A549 (cell line): ENCODE measurements at regions not wholly inside any gene's neighbourhood (a gene's known extent, or its start where the extent isn't known, plus 50 kb on each side); places are given as distances from the start of the nearest gene placed in this dataset.
A peak's percentile ranks its signal among the peaks of the same experiment; 100 is the strongest.

ENCODE experiments used
- ATAC-seq, 2 experiments: fragments of 200-7000 bp in 1 of 2; fragments of >200 bp in 1 of 2; cut with Nextera tagmentation in 1 of 2; cut with Tn5 transposase in 1 of 2; 3 replicates each; pipeline versions ENCODE4 v1.8.0 to v1.9.1; 2018 to 2020; ENCODE audit warnings: mild to moderate bottlenecking in 1 of 2, moderate library complexity in 1 of 2
- CTCF ChIA-PET: fragments of 300-600 bp; sonication (Branson Sonifier 250); formaldehyde crosslinking; extraction: SDS; loops from one replicate; lab custom pipeline; 2021; ENCODE audit warnings: antibody characterized with exemption, inconsistent platforms; lab: Yijun Ruan, JAX
- POLR2A ChIA-PET: fragments of 350-600 bp; formaldehyde crosslinking; extraction: SDS; loops from one replicate; lab custom pipeline; 2021; ENCODE audit warnings: antibody characterized with exemption, inconsistent platforms; lab: Yijun Ruan, JAX
- DNase-seq, 2 experiments: peaks; one replicate each; pipeline versions ENCODE4 v3.0.0 to v3.0.0-alpha.2; 2011 to 2016; ENCODE audit warnings: low read depth in 1 of 2, low spot score in 1 of 2
- FAIRE-seq: peaks from 2 replicates; lab custom pipeline; 2011; peaks lifted over from hg19 to GRCh38; lab: Jason Lieb, UNC
- H3K27ac ChIP-seq, 2 experiments: fragments of >200 bp; sonication (Bioruptor Twin); formaldehyde crosslinking; 3 replicates each; pipeline ENCODE4 v1.5.1; 2016 to 2017
- H3K4me1 ChIP-seq: fragments of >200 bp; sonication (Bioruptor Twin); formaldehyde crosslinking; 3 replicates; pipeline ENCODE4 v1.6.1; 2016
- H3K4me2 ChIP-seq: fragments of >200 bp; sonication (Bioruptor Twin); formaldehyde crosslinking; 3 replicates; pipeline ENCODE4 v1.6.1; 2016
- H3K4me3 ChIP-seq: fragments of >200 bp; sonication (Bioruptor Twin); formaldehyde crosslinking; 3 replicates; pipeline ENCODE4 v1.5.1; 2016
- H3K9me3 ChIP-seq: fragments of >200 bp; sonication (Bioruptor Twin); formaldehyde crosslinking; 3 replicates; pipeline ENCODE4 v1.6.1; 2016
- CBX2 ChIP-seq: fragments of 200-600 bp; sonication (generic); IDR thresholded peaks from 2 replicates; pipeline ENCODE4 v1.6.1; 2016; ENCODE audit warnings: low read depth, mild to moderate bottlenecking, borderline replicate concordance
- CBX8 ChIP-seq: fragments of 200-600 bp; sonication (generic); IDR thresholded peaks from 2 replicates; pipeline ENCODE4 v1.6.1; 2016
- EHF ChIP-seq: fragments of 250-450 bp; sonication (Bioruptor Pico); IDR thresholded peaks from 2 replicates; pipeline ENCODE4 v1.5.0; 2020; ENCODE audit warnings: mild to moderate bottlenecking
- EP300 ChIP-seq, 2 experiments: fragments of >200 bp; sonication (Bioruptor Twin); formaldehyde crosslinking; IDR thresholded peaks; 2 replicates in 1 of 2; 3 replicates in 1 of 2; pipeline ENCODE4 v1.6.1; 2016 to 2017
- FOSB ChIP-seq: fragments of 250-450 bp; sonication (Bioruptor Pico); IDR thresholded peaks from 2 replicates; pipeline ENCODE4 v1.5.0; 2020; ENCODE audit warnings: mild to moderate bottlenecking, moderate library complexity
- HOXA7 ChIP-seq: fragments of 250-450 bp; sonication (Bioruptor Pico); IDR thresholded peaks from 2 replicates; pipeline ENCODE4 v1.5.0; 2020; ENCODE audit warnings: mild to moderate bottlenecking, moderate library complexity
- HOXB13 ChIP-seq: fragments of 250-450 bp; sonication (Bioruptor Pico); IDR thresholded peaks from 2 replicates; pipeline ENCODE4 v1.5.0; 2020; ENCODE audit warnings: low read depth, mild to moderate bottlenecking, moderate library complexity
- JUNB ChIP-seq: fragments of >200 bp; sonication (Bioruptor Twin); formaldehyde crosslinking; IDR thresholded peaks from 2 replicates; pipeline ENCODE4 v1.6.1; 2016
- KDM1A ChIP-seq: fragments of 200-600 bp; sonication (generic); IDR thresholded peaks from 2 replicates; pipeline ENCODE4 v1.6.1; 2016; ENCODE audit warnings: low read depth, mild to moderate bottlenecking
- KDM5A ChIP-seq: fragments of 200-600 bp; sonication (generic); IDR thresholded peaks from 2 replicates; pipeline ENCODE4 v1.6.1; 2016; ENCODE audit warnings: antibody characterized with exemption, mild to moderate bottlenecking
- POLR2A ChIP-seq: IDR thresholded peaks from 2 replicates; pipeline ENCODE4 v1.6.1; 2012; ENCODE audit warnings: mild to moderate bottlenecking, low read length
- RAD21 ChIP-seq, 2 experiments: fragments of >200 bp in 1 of 2; sonication (Bioruptor Twin) in 1 of 2; formaldehyde crosslinking in 1 of 2; IDR thresholded peaks in 1 of 2; conservative IDR thresholded peaks in 1 of 2; 2 replicates in 1 of 2; 3 replicates in 1 of 2; pipeline ENCODE4 v1.6.1; 2012 to 2018; ENCODE audit warnings: inconsistent platforms in 1 of 2
- SMC3 ChIP-seq: fragments of >200 bp; sonication (Bioruptor Twin); formaldehyde crosslinking; IDR thresholded peaks from 3 replicates; pipeline ENCODE4 v1.6.1; 2018; ENCODE audit warnings: inconsistent platforms
- WGBS: methylation state at CpG from one replicate; pipeline ENCODE4 v1.1.6; 2017; ENCODE audit errors: missing lambda C conversion rate; 5-methylcytosine and 5-hydroxymethylcytosine counted together
- TF ChIP-seq, protein P1 (sequence below): fragments of >200 bp; sonication (Bioruptor Twin); formaldehyde crosslinking; IDR thresholded peaks from 3 replicates; pipeline ENCODE4 v1.5.1; 2016
- TF ChIP-seq, protein P2 (sequence below): fragments of >200 bp; sonication (Bioruptor Twin); formaldehyde crosslinking; IDR thresholded peaks from 3 replicates; pipeline ENCODE4 v1.6.1; 2016
- TF ChIP-seq, protein P3 (sequence below): fragments of >200 bp; sonication (Bioruptor Twin); formaldehyde crosslinking; IDR thresholded peaks from 2 replicates; pipeline ENCODE4 v1.6.1; 2016
- TF ChIP-seq, protein P4 (sequence below): fragments of 200-600 bp; sonication (generic); IDR thresholded peaks from 2 replicates; pipeline ENCODE4 v1.6.1; 2016; ENCODE audit warnings: antibody characterized with exemption, mild to moderate bottlenecking, moderate library complexity

DNA sequence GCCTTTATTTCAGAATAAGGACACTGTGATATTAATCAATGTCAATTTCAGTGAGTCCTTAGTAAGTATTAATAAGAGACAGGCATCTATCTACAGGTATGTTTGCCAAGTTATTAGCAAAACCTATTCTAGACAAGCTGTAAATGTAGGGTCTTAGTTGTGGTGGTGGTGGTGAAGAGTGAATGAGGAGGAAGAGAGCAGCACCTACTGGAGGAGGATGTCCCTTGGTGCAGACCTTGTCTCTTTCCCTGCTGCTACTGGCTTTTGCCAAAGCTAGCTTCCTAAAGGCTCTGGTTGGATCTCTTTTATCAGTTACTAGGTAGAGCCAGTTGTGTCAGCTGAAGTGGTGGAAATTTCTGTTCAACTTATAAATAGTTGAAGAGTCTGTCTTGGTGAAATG is 304.8 kb upstream of the ATP2B1 start:
- ATAC-seq (peak; percentile 47 to 79; a peak in 4 of 6 replicates), FAIRE-seq (no peak), DNase-seq (peak in 1 of 2 experiments; percentile 31)
- no peak overlapping the region for H3K4me3 ChIP-seq
- CTCF ChIA-PET = interaction anchor here (0.6 to 1.1 kb wide), 2 partner anchors 17 to 501 kb away, joined by 3 read pairs; no protein-coding TSS in a partner anchor
- H3K4me2 ChIP-seq = no peak overlapping the region
- no peak overlapping the region for H3K27ac ChIP-seq
- POLR2A ChIA-PET = no interaction called here
- H3K9me3 ChIP-seq = no peaks in the 10 kb centered on the region
- no peaks in the 10 kb centered on the region for H3K4me1 ChIP-seq
- no peak for TF ChIP-seq KDM1A
- peak; percentile 32 to 54; a peak in 3 of 5 replicates for TF ChIP-seq RAD21 (conservative IDR thresholded peaks at IDR 0.05 in 1 of 2, IDR thresholded peaks at IDR 0.05 in 1 of 2)
- TF ChIP-seq CBX8 = no peak

DNA sequence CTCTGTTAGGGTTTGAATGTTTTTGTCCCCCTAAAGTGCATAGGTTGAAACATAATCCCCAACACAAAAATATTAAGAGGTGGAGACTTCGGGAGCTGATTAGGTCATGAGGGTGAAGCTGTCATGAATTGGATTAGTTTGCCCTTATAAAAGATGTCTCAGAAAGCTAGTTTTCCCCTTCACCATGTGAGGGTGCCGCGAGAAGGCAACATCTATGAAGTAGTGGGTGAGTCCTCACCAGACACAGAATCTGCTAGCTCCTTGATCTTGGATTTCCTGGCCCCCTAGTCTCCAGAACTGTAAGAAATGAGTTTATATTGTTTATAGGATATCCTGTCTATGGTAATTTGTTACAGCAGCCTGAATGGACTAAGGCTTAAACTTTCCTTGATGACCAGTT is 301.5 kb upstream of the ATP2B1 start:
- Histone ChIP-seq H3K4me2 (no peak overlapping the region), H3K9me3 (no peaks in the 10 kb centered on the region), H3K4me3 (no peak overlapping the region), H3K4me1 (no peaks in the 10 kb centered on the region), H3K27ac (no peak overlapping the region)
- ChIA-PET POLR2A (no interaction called here), CTCF (interaction anchor here (0.6 to 1.7 kb wide), 8 partner anchors 12 to 948 kb away, joined by 3 to 6 read pairs (median 3); no protein-coding TSS in a partner anchor)
- no peak for TF ChIP-seq POLR2A
- peak; percentile 63 to 66 for TF ChIP-seq RAD21 (conservative IDR thresholded peaks at IDR 0.05 in 1 of 2, IDR thresholded peaks at IDR 0.05 in 1 of 2)
- peak; percentile 58; the same call in 2 of the 3 replicates for TF ChIP-seq SMC3
- TF ChIP-seq, protein P1, sequence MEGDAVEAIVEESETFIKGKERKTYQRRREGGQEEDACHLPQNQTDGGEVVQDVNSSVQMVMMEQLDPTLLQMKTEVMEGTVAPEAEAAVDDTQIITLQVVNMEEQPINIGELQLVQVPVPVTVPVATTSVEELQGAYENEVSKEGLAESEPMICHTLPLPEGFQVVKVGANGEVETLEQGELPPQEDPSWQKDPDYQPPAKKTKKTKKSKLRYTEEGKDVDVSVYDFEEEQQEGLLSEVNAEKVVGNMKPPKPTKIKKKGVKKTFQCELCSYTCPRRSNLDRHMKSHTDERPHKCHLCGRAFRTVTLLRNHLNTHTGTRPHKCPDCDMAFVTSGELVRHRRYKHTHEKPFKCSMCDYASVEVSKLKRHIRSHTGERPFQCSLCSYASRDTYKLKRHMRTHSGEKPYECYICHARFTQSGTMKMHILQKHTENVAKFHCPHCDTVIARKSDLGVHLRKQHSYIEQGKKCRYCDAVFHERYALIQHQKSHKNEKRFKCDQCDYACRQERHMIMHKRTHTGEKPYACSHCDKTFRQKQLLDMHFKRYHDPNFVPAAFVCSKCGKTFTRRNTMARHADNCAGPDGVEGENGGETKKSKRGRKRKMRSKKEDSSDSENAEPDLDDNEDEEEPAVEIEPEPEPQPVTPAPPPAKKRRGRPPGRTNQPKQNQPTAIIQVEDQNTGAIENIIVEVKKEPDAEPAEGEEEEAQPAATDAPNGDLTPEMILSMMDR = peak; percentile 33; the same call in 2 of the 3 replicates
- ATAC-seq (peak; percentile 56 to 84; a peak in 4 of 6 replicates), DNase-seq (peak in 1 of 2 experiments; percentile 61), FAIRE-seq (no peak)
- 57% methylated on average over 3 of the region's 3 CpGs for WGBS

DNA sequence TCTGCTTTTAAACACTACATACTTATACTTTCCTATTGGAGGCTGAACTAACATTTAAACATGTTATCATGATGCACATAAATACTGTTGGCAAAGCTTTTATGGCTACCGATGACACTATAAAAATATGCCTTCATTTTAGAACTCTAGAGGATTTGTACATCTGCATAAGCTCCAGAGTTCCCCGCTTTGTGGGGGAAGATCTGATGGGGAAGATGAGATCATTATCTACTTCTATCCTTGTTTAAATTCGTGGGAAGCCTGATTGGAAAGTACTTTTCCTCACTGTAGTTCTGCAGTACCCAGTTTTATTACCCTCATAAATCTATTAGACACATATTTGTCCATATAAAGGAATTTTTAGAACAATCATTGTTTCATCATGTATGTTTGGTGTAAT is 299.6 kb upstream of the ATP2B1 start:
- no peak for DNase-seq
- Histone ChIP-seq H3K4me3 (no peak overlapping the region), H3K4me2 (no peak overlapping the region), H3K27ac (no peak overlapping the region), H3K9me3 (no peaks in the 10 kb centered on the region), H3K4me1 (no peaks in the 10 kb centered on the region)
- 67% methylated on average over 3 of the region's 3 CpGs for WGBS
- no peak for ATAC-seq
- FAIRE-seq = no peak
- CTCF ChIA-PET = interaction anchor here (1.2 kb wide), 1 partner anchor 26 kb away, joined by 3 read pairs; no protein-coding TSS in a partner anchor
- POLR2A ChIA-PET = no interaction called here
- TF ChIP-seq, protein P2, sequence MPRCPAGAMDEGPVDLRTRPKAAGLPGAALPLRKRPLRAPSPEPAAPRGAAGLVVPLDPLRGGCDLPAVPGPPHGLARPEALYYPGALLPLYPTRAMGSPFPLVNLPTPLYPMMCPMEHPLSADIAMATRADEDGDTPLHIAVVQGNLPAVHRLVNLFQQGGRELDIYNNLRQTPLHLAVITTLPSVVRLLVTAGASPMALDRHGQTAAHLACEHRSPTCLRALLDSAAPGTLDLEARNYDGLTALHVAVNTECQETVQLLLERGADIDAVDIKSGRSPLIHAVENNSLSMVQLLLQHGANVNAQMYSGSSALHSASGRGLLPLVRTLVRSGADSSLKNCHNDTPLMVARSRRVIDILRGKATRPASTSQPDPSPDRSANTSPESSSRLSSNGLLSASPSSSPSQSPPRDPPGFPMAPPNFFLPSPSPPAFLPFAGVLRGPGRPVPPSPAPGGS = no peak

DNA sequence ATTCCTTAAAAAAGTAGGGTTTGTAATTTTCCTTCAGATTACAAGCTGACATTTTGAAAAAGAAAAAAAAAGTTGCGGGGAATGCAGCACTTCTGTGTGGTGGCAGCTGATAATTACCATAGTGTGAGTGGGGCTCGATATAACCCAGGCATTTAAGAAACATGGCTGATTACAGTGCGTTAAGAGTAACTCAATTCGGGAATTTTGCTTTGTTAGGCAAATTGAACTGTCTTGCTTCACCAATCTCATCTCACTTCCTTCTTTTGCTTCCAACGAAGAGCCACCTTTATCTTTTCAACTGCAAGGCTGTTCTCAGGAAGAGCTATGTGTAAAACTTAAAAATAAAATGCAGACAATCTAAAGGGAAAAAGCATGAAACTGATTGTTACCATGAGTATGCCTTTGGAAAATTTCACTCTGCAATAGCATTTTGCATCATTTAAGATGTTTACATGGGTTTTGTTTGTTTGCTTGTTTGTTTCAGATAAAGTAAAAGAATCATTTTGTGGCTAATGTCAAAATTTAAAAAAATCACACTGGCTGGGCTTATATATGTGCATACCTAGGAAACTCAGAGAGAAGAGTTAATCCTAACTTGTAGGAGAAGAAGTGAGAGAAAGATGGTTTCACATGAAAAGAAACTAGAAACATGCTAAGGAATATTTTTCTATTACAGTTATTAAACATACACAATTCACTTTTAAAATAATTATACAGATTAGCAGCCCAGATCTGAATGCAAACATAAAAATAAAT is 295.9 kb upstream of the ATP2B1 start:
- ChIA-PET CTCF (interaction anchor here (0.6 kb wide), 1 partner anchor 26 kb away, joined by 3 read pairs; no protein-coding TSS in a partner anchor), POLR2A (no interaction called here)
- Histone ChIP-seq H3K4me2 (no peak overlapping the region), H3K9me3 (no peaks in the 10 kb centered on the region), H3K4me3 (no peak overlapping the region), H3K4me1 (no peaks in the 10 kb centered on the region), H3K27ac (no peak overlapping the region)
- ATAC-seq = no peak
- TF ChIP-seq HOXB13 (CRISPR knock-in tag) = no peak
- peak; percentile 72 for FAIRE-seq
- no peak for DNase-seq
- 78% methylated on average over 5 of the region's 5 CpGs for WGBS

DNA sequence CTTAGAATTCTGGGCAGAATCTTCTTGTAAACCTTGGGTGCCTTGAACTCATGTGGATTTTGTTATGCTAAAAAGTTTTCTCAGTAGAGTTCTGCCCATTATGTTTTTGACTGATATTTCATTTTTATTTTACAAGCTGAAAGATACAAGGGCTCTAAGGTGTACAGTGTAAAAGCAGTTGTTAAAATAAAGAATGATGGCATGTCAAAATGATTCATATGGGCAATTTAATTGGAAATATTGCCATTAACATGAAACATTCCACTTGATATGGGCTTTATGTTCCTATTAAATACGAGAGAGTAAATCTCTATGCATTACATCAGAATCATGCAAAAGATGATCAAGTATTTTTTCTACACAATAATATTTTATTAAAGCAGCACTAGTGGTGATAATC is 295.1 kb upstream of the ATP2B1 start:
- Histone ChIP-seq H3K4me3 (no peak overlapping the region), H3K4me1 (no peaks in the 10 kb centered on the region), H3K4me2 (no peak overlapping the region), H3K9me3 (no peaks in the 10 kb centered on the region), H3K27ac (no peak overlapping the region)
- FAIRE-seq (no peak), DNase-seq (no peak), ATAC-seq (no peak)
- CTCF ChIA-PET = no interaction called here
- POLR2A ChIA-PET = no interaction called here
- WGBS = 92% methylated on average over 1 of the region's 1 CpG
- no peak for TF ChIP-seq EHF (CRISPR knock-in tag)
- TF ChIP-seq, protein P3, sequence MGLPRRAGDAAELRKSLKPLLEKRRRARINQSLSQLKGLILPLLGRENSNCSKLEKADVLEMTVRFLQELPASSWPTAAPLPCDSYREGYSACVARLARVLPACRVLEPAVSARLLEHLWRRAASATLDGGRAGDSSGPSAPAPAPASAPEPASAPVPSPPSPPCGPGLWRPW = no peak
- TF ChIP-seq FOSB (CRISPR knock-in tag) = no peak
- no peak for TF ChIP-seq KDM5A
- TF ChIP-seq JUNB = no peak
- TF ChIP-seq, protein P4, sequence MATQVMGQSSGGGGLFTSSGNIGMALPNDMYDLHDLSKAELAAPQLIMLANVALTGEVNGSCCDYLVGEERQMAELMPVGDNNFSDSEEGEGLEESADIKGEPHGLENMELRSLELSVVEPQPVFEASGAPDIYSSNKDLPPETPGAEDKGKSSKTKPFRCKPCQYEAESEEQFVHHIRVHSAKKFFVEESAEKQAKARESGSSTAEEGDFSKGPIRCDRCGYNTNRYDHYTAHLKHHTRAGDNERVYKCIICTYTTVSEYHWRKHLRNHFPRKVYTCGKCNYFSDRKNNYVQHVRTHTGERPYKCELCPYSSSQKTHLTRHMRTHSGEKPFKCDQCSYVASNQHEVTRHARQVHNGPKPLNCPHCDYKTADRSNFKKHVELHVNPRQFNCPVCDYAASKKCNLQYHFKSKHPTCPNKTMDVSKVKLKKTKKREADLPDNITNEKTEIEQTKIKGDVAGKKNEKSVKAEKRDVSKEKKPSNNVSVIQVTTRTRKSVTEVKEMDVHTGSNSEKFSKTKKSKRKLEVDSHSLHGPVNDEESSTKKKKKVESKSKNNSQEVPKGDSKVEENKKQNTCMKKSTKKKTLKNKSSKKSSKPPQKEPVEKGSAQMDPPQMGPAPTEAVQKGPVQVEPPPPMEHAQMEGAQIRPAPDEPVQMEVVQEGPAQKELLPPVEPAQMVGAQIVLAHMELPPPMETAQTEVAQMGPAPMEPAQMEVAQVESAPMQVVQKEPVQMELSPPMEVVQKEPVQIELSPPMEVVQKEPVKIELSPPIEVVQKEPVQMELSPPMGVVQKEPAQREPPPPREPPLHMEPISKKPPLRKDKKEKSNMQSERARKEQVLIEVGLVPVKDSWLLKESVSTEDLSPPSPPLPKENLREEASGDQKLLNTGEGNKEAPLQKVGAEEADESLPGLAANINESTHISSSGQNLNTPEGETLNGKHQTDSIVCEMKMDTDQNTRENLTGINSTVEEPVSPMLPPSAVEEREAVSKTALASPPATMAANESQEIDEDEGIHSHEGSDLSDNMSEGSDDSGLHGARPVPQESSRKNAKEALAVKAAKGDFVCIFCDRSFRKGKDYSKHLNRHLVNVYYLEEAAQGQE = no peak
- no peak for TF ChIP-seq EP300 (IDR thresholded peaks at IDR 0.05)
- no peak for TF ChIP-seq CBX2
- no peak for TF ChIP-seq HOXA7
- TF ChIP-seq, protein P2 = no peak
